Activated T-cell treated with anti-CD3 and anti-CD28 coated beads for 1 hour (primary cell): ENCODE measurements at regions not wholly inside any gene's neighbourhood (a gene's known extent, or its start where the extent isn't known, plus 50 kb on each side); places are given as distances from the start of the nearest gene placed in this dataset.
"Not testable (repeated sequence)": the region's sequence is repeated elsewhere in the genome, so short reads cannot be mapped to it uniquely, and the experiment has no call there.

Experiments
- DNase-seq: peaks from one replicate; pipeline ENCODE4 v3.0.0-alpha.2; 2020; ENCODE audit warnings: low read depth

DNA sequence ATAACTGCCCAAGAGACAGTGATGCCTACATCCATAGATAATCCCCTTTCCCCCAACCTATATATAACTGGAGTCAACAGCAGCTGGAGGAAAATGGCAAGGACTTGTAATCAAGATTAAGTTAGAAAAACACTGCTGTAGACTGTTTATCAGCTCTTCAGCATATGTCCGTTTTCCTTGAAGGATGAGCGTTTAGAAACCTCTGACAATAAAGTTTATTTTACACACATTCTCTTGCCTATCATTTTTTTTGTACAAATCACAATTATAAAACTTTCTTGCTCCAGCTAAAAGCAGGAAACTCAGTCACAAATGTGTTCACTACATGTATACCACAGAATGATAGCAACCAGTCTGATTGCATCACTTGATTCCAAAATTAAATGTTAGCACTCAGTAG is 50.8 kb downstream of the PPIAL4G start:
- DNase-seq: not testable (repeated sequence)

GRCh38 chr1:148429856-148430255 is 53.2 kb downstream of the PPIAL4G start:
- DNase-seq: not testable (repeated sequence)

- not testable (repeated sequence) for DNase-seq
These were observed 56.0 kb downstream of the PPIAL4G start for GRCh38 chr1:148426940-148427611.

- DNase-seq: not testable (repeated sequence)
These were observed 56.7 kb downstream of the PPIAL4G start for GRCh38 chr1:148426385-148426784.

GRCh38 chr1:148424143-148425003 is 58.7 kb downstream of the PPIAL4G start:
- DNase-seq: not testable (repeated sequence)

DNA sequence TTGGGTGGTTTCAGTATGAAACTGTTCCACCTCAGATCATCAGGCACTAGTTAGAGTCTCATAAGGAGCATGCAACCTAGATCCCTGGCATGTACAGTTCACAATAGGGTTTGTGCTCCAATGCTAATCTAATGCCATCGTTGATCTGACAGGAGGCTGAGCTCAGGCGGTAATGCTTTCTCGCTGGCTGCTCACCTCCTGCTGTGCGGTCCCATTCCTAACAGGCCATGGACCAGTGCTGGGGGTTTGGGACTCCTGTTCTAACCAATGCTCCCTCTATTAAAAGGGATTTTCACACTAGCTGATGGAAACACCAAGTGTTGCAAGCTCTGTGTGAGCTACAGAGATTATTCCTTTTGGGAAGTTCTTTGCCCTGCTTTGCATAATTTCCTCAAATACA is 60.2 kb downstream of the PPIAL4G start:
- not testable (repeated sequence) for DNase-seq

- not testable (repeated sequence) for DNase-seq
These were observed 65.9 kb downstream of the PPIAL4G start for GRCh38 chr1:148417241-148417640.

GRCh38 chr1:148413385-148413784 is 69.7 kb downstream of the PPIAL4G start:
- not testable (repeated sequence) for DNase-seq

DNA sequence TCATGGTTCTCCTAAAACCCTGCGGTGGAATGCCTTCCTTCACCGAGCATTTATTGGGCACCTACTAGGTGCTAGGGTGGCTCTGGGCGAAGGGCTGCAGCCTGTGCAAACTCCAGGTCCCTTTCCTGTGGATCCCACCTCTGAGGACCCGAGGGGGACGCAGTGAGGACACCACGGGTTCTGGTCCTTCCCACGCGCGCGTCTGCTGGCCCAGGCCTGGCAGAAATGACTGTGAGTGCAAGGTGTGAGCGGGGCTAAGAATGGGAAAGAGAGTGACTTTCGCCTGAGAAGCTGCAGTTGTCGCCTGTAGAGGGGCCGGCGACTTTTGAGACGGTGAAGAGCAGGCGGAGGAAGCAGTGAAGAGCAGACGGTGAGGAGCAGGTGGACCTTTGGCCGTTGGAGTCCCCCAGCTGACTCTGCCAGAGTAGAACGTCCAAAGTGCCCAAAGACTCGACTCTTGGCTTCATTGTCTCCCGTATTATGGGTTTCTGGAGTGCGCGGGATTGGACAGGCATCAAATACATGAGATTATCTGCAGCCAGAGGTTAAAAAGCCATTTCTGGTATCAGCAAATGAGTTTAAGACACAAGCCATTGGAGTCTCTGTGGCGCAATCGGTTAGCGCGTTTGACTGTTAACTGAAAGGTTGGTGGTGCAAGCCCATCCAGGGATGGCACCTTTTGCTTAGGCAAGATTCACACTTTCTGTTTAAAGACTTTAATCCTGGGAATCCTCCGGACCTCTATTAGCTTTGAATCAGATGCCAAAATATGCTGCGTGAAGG is 78.1 kb downstream of the PPIAL4G start:
- not testable (repeated sequence) for DNase-seq

DNA sequence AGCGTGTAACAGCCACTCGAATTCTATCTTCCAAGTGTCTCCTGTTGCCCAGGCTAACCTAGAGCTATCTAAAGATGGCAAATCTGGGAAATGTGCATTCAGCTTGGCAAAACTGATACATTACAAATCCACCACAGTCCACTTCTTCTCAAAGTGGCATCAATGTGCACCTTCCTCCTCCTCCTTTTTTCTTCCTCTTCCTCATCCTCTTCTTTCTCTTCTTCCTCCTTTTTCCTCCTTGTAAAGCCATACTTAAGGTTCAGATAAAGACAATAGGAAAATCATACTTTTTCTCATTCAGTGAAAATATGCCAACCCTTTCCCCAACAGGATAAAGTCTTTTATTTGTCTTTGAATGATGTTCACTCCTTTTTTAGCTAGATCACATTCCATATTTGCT is 79.2 kb downstream of the PPIAL4G start:
- DNase-seq: not testable (repeated sequence)

DNA sequence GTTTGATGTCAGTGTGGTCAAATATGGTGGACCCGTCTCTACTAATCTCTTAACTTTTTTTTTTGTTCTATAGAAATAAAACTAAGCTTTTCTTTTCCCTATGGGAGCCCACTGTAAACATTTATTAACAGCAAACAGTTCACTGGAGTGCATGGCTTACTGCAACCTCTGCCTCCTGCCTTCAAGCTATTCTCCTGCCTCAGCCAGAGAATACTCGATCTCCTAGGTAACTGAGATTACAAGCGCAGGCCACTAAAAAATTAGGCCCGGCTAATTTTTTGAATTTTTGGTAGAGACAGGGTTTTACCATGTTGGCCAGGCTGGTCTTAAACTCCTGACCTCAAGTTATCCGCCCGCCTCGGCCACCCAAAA is 80.0 kb downstream of the PPIAL4G start:
- DNase-seq: not testable (repeated sequence)

DNA sequence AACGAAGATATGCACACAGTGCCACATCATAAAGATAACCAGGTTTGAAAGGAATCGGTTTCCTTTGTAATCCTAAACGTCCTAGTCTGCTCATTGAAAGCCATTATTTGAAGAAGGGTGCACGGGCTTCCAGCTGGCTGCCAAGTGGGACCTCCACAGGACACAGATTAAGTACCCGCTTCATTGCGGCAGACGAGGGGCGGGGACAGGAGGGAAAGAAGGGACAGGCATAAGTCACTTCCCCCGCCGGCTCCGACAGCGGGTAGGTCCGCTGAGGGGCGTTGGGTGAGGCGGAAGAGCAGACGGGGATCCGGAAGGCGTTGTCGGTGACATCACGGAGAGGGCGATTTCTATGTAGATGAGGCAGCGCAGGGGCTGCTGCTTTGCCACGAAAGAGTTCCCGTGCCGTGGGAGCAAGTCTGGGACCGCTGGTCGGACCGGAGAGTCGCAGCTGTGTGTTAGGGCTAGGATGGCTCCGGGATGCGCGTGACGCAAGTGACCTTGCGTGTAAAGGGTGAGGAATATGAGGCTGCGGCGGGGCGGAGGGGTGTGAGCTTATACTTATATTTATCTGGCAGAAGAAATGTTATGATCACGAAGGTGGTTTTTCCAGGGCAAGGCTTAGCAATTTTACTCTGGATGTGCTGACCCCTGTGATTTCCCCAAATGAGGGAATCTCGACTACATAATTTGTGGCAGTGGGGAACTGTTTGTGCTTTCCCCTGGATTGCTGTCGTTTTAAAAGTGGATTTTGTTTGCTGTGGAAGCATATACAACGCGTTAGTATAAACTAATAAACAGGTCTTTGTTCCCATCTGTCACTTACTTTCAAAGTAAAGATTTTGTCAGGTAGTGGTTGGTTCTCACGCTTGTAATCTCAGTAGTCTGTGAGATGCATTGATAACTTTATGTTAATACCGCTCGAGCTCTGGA is 80.7 kb downstream of the PPIAL4G start:
- peak; percentile 76 for DNase-seq

DNA sequence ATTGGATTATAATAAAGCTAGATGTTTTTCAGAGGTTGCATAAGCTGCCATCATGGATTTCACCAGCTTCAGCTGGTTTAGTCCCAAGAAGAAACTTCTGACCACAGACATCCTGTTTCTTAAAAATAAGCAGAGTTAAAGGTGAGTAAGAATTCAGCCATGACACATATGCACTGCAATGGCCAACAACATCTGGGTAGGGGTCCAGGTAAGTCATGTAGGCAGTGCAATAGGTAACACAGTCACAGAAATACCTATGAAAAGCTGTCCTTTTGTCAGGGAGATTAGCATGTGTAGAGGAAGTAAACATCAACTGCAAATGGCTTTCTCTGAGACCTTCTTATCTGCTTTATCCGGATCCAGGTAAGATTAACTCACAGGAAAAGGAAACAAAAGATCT is 85.6 kb downstream of the PPIAL4G start:
- not testable (repeated sequence) for DNase-seq

GRCh38 chr1:148392505-148392904 is 90.6 kb downstream of the PPIAL4G start:
- DNase-seq: not testable (repeated sequence)

GRCh38 chr1:148391323-148391722 is 91.8 kb downstream of the PPIAL4G start:
- DNase-seq: not testable (repeated sequence)

DNA sequence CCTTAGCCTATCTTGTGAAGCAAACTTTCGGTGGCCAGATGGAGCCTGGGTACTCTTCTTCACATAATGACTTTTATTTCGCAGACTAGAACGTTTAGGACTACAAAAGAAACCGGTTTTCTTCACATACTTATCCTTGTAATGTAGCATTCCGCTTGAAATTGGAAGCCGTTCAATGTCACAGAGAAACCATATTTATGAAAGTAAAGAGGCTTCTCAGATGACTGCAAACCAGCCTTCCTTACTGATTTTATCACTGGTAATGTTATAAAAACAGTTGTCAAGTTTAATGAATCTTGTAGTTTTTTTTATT is 94.1 kb downstream of the PPIAL4G start:
- DNase-seq: no peak

DNA sequence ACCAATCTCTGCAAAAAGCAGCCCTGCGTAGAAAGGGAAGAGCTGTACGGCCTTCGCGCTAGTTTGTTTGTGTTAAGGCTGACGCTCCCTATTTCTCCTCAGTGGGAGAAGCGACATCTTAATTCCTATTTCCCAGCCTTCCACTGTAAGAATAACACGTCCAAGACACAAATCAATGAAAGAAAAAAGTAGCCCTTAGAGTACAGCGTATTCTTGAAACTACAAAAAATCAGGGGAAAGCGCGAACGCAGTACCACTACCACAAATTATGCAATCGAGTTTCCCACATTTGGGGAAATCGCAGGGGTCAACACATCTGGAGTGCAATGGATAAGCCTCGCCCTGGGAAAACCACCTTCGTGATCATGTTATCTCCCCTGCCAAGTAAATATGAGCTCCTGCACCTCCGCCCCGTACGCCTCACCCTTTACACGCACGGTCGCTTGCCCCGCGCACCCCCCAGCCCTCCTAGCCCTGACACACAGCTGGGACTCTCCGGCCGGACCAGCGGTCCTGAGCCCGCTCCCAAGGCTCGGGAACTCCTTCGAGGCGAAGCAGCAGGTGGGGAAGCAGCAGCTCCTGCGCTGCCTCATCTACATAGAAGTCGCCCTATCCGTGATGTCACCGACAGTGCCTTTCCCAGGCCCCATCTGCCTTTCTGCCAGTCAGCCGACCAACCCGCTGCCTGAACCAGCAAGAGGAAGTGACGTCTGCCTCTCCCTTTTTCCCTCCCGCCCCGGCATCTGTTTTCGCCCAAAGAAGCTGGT is 94.7 kb downstream of the PPIAL4G start:
- peak; percentile 77 for DNase-seq

DNA sequence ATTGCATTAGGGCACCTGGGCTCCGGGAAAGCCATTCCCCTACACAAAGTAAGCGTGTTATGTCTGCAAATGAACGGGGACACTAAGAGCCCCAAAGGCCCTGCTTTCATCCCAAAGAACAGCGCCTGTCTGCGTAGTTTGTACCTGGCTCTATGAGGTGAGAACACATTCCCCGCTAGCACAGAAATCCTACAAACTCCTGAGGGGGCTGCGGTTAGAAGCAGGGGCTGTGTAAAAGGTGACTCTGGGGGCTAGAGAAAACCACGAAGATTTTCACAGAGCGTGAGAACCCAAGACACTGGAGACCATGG is 95.2 kb downstream of the PPIAL4G start:
- not testable (repeated sequence) for DNase-seq

GRCh38 chr1:148387122-148387948 is 95.8 kb downstream of the PPIAL4G start:
- not testable (repeated sequence) for DNase-seq

GRCh38 chr1:148386617-148387016 is 96.5 kb downstream of the PPIAL4G start:
- DNase-seq: no peak
